ENCODE measurements at regions not wholly inside any gene's neighbourhood (a gene's known extent, or its start where the extent isn't known, plus 50 kb on each side); places are given as distances from the start of the nearest gene placed in this dataset.

DNA sequence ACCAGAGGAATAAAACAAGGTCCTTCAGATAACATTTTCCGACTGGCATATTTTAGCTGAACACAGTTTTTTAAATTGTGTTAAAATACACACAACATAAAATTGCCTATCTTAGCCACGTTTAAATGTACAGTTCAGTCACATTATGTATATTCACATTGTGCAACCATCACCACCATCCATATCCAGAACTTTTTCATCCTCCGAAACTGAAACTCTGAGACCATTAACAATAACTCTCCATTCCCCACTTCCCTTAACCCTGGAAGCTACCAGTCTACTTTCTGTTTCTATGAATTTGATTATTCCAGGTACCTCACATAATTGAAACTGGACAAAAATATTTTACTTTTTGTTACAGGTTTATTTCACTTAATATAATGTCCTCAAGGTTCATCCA is 213.3 kb downstream of the ETS1 start:
- WGBS (ENCODE audit: insufficient coverage): 100% methylated on average over 2 of the region's 3 CpGs
- Histone ChIP-seq H3K27me3 (replicated peaks in 1 of 4; ENCODE audit: control extremely low read depth in 1 of 4, control insufficient read depth in 3 of 4, insufficient read depth in 4 of 4, low read length in 3 of 4) (no peaks in the 10 kb centered on the region), H3K9ac (ENCODE audit: low read length) (no peak overlapping the region), H3K27ac (ENCODE audit: low read length in 2 of 2) (no peak overlapping the region), H3K4me3 (ENCODE audit: control extremely low read depth in 1 of 5, extremely low read depth in 1 of 5, insufficient read depth in 1 of 5, low read depth in 2 of 5, low read length in 4 of 5) (no peak overlapping the region), H3K9me3 (ENCODE audit: control extremely low read depth in 1 of 3, control insufficient read depth in 2 of 3, insufficient read depth in 1 of 3, low read length in 2 of 3) (no peaks in the 10 kb centered on the region), H3K36me3 (replicated peaks in 1 of 2; ENCODE audit: control extremely low read depth in 1 of 2, control insufficient read depth in 1 of 2, extremely low read depth in 1 of 2, insufficient read depth in 2 of 2, low read length in 1 of 2) (no peaks in the 10 kb centered on the region), H3K79me2 (ENCODE audit: control insufficient read depth, insufficient read depth, low read length) (no peaks in the 10 kb centered on the region), H3K4me2 (replicated peaks; ENCODE audit: low read depth, low read length, poor library complexity, severe bottlenecking) (no peak overlapping the region), H3K4me1 (ENCODE audit: control insufficient read depth in 2 of 2, insufficient read depth in 2 of 2, low read length in 2 of 2) (no peaks in the 10 kb centered on the region), H4K20me1 (ENCODE audit: control insufficient read depth, insufficient read depth, low read length, poor library complexity, severe bottlenecking) (no peaks in the 10 kb centered on the region), H2AFZ (ENCODE audit: insufficient read depth, low read depth, low read length, poor library complexity, severe bottlenecking) (no peak overlapping the region)
- no peak overlapping the region for H3K27ac Mint-ChIP-seq
- peaks cover 2% of the 10 kb centered on the region for H3K4me1 Mint-ChIP-seq
- ATAC-seq (ENCODE audit: low read depth): no peak
- no peak for TF ChIP-seq EZH2 (IDR thresholded peaks at IDR 0.05; ENCODE audit: borderline replicate concordance, insufficient read depth, low read depth, low read length, poor library complexity, severe bottlenecking)
- TF ChIP-seq, protein P1, sequence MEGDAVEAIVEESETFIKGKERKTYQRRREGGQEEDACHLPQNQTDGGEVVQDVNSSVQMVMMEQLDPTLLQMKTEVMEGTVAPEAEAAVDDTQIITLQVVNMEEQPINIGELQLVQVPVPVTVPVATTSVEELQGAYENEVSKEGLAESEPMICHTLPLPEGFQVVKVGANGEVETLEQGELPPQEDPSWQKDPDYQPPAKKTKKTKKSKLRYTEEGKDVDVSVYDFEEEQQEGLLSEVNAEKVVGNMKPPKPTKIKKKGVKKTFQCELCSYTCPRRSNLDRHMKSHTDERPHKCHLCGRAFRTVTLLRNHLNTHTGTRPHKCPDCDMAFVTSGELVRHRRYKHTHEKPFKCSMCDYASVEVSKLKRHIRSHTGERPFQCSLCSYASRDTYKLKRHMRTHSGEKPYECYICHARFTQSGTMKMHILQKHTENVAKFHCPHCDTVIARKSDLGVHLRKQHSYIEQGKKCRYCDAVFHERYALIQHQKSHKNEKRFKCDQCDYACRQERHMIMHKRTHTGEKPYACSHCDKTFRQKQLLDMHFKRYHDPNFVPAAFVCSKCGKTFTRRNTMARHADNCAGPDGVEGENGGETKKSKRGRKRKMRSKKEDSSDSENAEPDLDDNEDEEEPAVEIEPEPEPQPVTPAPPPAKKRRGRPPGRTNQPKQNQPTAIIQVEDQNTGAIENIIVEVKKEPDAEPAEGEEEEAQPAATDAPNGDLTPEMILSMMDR (IDR thresholded peaks at IDR 0.05): no peak
- no peak overlapping the region for H3K4me3 Mint-ChIP-seq
- CTCF ChIA-PET: no interaction called here
- intact Hi-C loops (cut with micrococcal nuclease): no loop called here
- H3K27me3 Mint-ChIP-seq: no peaks in the 10 kb centered on the region
- POLR2A ChIA-PET: no interaction called here
- H3K9me3 Mint-ChIP-seq (ENCODE audit: insufficient read depth): peaks cover 2% of the 10 kb centered on the region
- DNase-seq: no peak

DNA sequence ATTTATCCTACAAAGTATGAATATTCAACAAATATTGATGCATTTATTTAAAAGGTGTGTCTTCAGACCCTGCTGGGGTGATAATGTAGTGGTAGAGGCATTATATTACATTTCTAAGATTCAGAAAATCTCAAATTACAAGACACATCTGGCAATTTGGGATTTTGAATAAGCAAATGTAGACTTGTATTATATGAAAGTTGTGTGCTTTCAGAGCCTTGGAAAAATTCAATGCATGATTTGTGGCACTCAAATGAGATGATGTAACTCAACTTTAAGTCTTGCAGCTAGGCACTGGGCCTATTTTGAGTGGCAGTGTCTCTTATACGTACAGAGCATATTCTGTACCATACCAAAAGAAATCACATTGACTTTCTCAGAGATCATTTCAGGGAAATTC is 214.4 kb downstream of the ETS1 start:
- intact Hi-C loops (cut with micrococcal nuclease): no loop called here
- ATAC-seq (ENCODE audit: low read depth) (no peak), DNase-seq (no peak)
- no peaks in the 10 kb centered on the region for H3K27me3 ChIP-seq (replicated peaks in 1 of 4; ENCODE audit: control extremely low read depth in 1 of 4, control insufficient read depth in 3 of 4, insufficient read depth in 4 of 4, low read length in 3 of 4)
- Mint-ChIP-seq H3K27ac (no peak overlapping the region), H3K4me3 (no peak overlapping the region), H3K9me3 (ENCODE audit: insufficient read depth) (peaks cover 2% of the 10 kb centered on the region), H3K4me1 (peaks cover 3% of the 10 kb centered on the region), H3K27me3 (no peaks in the 10 kb centered on the region)
- H3K4me3 ChIP-seq (ENCODE audit: control extremely low read depth in 1 of 5, extremely low read depth in 1 of 5, insufficient read depth in 1 of 5, low read depth in 2 of 5, low read length in 4 of 5): no peak overlapping the region
- H4K20me1 ChIP-seq (ENCODE audit: control insufficient read depth, insufficient read depth, low read length, poor library complexity, severe bottlenecking): no peaks in the 10 kb centered on the region
- CTCF ChIA-PET: no interaction called here
- H3K79me2 ChIP-seq (ENCODE audit: control insufficient read depth, insufficient read depth, low read length): no peaks in the 10 kb centered on the region
- no peaks in the 10 kb centered on the region for H3K9me3 ChIP-seq (ENCODE audit: control extremely low read depth in 1 of 3, control insufficient read depth in 2 of 3, insufficient read depth in 1 of 3, low read length in 2 of 3)
- POLR2A ChIA-PET: no interaction called here
- no peak overlapping the region for H3K9ac ChIP-seq (ENCODE audit: low read length)
- TF ChIP-seq, protein P1 (IDR thresholded peaks at IDR 0.05): no peak
- TF ChIP-seq EZH2 (IDR thresholded peaks at IDR 0.05; ENCODE audit: borderline replicate concordance, insufficient read depth, low read depth, low read length, poor library complexity, severe bottlenecking): no peak
- 100% methylated on average over 1 of the region's 1 CpG for WGBS (ENCODE audit: insufficient coverage)
- H3K27ac ChIP-seq (ENCODE audit: low read length in 2 of 2): no peak overlapping the region
- no peaks in the 10 kb centered on the region for H3K36me3 ChIP-seq (replicated peaks in 1 of 2; ENCODE audit: control extremely low read depth in 1 of 2, control insufficient read depth in 1 of 2, extremely low read depth in 1 of 2, insufficient read depth in 2 of 2, low read length in 1 of 2)
- H3K4me2 ChIP-seq (replicated peaks; ENCODE audit: low read depth, low read length, poor library complexity, severe bottlenecking): no peak overlapping the region
- H3K4me1 ChIP-seq (ENCODE audit: control insufficient read depth in 2 of 2, insufficient read depth in 2 of 2, low read length in 2 of 2): peaks cover 0 to 4% of the 10 kb centered on the region in 2 donors
- no peak overlapping the region for H2AFZ ChIP-seq (ENCODE audit: insufficient read depth, low read depth, low read length, poor library complexity, severe bottlenecking)

All from B cell (primary cell).